ENCODE measurements at regions not wholly inside any gene's neighbourhood (a gene's known extent, or its start where the extent isn't known, plus 50 kb on each side); places are given as distances from the start of the nearest gene placed in this dataset.
"Not testable (repeated sequence)": the region's sequence is repeated elsewhere in the genome, so short reads cannot be mapped to it uniquely, and the experiment has no call there.

- H3K4me3 ChIP-seq: no peak overlapping the region
- H3K4me1 ChIP-seq: no peaks in the 10 kb centered on the region
- H3K36me3 ChIP-seq: no peaks in the 10 kb centered on the region
- TF ChIP-seq CTCF (IDR thresholded peaks at IDR 0.05): no peak
- H3K27me3 ChIP-seq: no peaks in the 10 kb centered on the region
- DNase-seq (ENCODE audit: low spot score): no peak
- H3K27ac ChIP-seq: no peak overlapping the region
- H3K9me3 ChIP-seq: no peaks in the 10 kb centered on the region
Observed at GRCh38 chr2:16026816-16027501, 86.6 kb downstream of the MYCN start.

- TF ChIP-seq CTCF (IDR thresholded peaks at IDR 0.05): no peak
- H3K36me3 ChIP-seq: no peaks in the 10 kb centered on the region
- H3K9me3 ChIP-seq: no peaks in the 10 kb centered on the region
- no peaks in the 10 kb centered on the region for H3K4me1 ChIP-seq
- no peak overlapping the region for H3K4me3 ChIP-seq
- no peak for DNase-seq (ENCODE audit: low spot score)
- H3K27ac ChIP-seq: no peak overlapping the region
- H3K27me3 ChIP-seq: no peaks in the 10 kb centered on the region
Observed at GRCh38 chr2:16025876-16026640, 85.7 kb downstream of the MYCN start.

- H3K9me3 ChIP-seq: no peaks in the 10 kb centered on the region
- no peak for TF ChIP-seq CTCF (IDR thresholded peaks at IDR 0.05)
- H3K27me3 ChIP-seq: no peaks in the 10 kb centered on the region
- H3K27ac ChIP-seq: no peak overlapping the region
- DNase-seq (ENCODE audit: low spot score): no peak
- no peaks in the 10 kb centered on the region for H3K36me3 ChIP-seq
- no peaks in the 10 kb centered on the region for H3K4me1 ChIP-seq
- no peak overlapping the region for H3K4me3 ChIP-seq
Observed at GRCh38 chr2:16025211-16025875, 85.0 kb downstream of the MYCN start.

- H3K4me3 ChIP-seq; DNase-seq (ENCODE audit: low spot score); H3K4me1 ChIP-seq; H3K36me3 ChIP-seq; H3K27ac ChIP-seq; H3K9me3 ChIP-seq; H3K27me3 ChIP-seq: not testable (repeated sequence)
Observed at GRCh38 chr2:16024628-16025027, 84.3 kb downstream of the MYCN start.

- Histone ChIP-seq H3K36me3 (no peaks in the 10 kb centered on the region), H3K4me1 (no peaks in the 10 kb centered on the region), H3K27ac (no peak overlapping the region), H3K4me3 (no peak overlapping the region), H3K27me3 (no peaks in the 10 kb centered on the region), H3K9me3 (no peaks in the 10 kb centered on the region)
- DNase-seq (ENCODE audit: low spot score): no peak
- no peak for TF ChIP-seq CTCF (IDR thresholded peaks at IDR 0.05)
Observed at GRCh38 chr2:16023506-16024360, 83.4 kb downstream of the MYCN start.
